ENCODE measurements at regions not wholly inside any gene's neighbourhood (a gene's known extent, or its start where the extent isn't known, plus 50 kb on each side); places are given as distances from the start of the nearest gene placed in this dataset.
"Not testable (repeated sequence)": the region's sequence is repeated elsewhere in the genome, so short reads cannot be mapped to it uniquely, and the experiment has no call there.

- ATAC-seq (no peak), DNase-seq (no peak)
These were observed 170.8 kb downstream of the SUCLG1 start for GRCh38 chr2:84288293-84288692.

DNA sequence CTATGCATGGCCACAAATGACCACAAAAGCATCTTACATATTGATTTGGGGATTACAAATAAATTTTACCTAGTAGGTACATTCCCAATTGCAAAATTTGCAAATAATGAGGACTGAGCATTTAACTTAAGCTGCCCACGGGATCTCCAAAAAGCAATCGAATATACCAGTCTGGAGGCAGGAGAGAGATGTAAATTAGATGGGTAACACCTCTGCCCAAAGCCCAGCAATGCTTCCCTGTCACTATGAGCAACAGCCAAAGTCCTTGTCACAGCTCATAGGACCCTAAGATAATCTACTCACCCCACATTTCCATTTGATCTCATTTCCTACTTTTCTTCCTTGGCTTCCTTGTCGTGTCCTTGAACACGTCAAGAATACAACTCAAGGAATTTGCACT is 172.2 kb downstream of the SUCLG1 start:
- DNase-seq = no peak
- ATAC-seq = no peak

DNA sequence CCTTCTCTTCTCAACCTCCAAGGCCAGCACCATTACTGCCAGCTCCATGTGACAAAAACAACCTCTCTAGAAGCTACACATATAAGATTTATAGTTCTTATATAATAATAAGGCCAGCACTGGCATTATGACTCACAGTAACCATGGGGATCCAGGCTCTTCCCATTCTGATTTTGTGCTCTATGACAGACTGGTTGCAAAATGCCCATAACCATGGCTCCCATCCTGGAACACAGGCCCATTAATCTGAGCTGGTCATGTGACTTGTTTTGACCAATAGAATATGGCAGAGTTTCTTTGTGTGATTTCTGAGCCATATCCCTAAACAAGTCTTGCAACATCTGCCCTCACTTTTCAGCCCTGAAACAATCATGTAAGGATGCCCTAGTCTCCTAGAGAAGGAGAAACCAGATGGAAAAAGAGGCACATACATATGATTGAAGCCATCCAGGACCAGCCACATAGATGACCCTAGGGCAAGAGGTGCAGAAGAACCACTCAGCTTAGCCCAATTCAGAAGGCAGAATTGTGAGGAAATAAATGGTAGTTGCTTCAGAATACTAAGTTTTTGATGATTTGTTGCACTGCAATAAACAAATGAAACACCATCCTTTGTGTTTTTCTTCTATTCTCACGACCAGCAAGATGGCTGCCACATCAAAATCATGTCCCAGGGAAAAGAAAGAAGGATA is 173.9 kb downstream of the SUCLG1 start:
- ATAC-seq (no peak), DNase-seq (no peak)

GRCh38 chr2:84283506-84283905 is 175.6 kb downstream of the SUCLG1 start:
- DNase-seq (no peak), ATAC-seq (no peak)

DNA sequence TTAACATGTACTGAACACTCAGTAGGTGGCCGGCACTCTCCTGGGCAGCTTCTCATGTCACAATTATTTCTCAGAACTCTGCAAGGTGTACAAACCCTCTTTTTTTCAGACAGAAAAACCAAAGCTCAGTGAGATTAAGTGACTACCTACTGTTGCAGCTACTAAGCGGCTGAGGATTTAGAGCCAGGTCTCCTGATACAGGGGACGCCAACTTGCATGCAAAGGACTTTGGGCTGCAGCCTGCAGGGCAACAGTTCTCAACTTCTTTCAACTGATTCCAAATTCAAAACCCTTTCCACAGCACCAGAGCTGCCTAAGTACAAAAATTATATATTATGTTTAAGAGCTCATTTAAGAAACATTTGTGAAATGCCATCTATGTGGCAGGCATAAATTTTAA is 177.6 kb downstream of the SUCLG1 start:
- DNase-seq (no peak), ATAC-seq (no peak)

DNA sequence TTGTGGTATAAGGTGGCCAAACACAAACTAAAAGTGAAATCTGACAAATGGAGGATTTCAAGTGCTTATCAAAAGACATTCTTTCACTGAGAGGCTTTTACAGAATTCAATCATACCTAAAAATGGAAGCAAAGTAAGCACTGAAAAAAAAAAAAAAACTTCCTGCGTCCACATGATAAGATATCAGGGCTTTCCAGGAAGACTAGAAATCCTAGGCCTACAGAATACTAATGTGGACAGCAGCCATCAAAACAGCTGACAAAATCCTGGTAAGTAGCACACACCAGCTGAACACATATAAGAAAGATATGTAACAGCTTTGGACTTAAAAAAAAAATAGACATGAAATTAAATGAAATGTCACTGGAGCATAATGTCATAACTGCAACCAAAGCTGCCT is 178.2 kb downstream of the SUCLG1 start:
- ATAC-seq = no peak
- DNase-seq = no peak

DNA sequence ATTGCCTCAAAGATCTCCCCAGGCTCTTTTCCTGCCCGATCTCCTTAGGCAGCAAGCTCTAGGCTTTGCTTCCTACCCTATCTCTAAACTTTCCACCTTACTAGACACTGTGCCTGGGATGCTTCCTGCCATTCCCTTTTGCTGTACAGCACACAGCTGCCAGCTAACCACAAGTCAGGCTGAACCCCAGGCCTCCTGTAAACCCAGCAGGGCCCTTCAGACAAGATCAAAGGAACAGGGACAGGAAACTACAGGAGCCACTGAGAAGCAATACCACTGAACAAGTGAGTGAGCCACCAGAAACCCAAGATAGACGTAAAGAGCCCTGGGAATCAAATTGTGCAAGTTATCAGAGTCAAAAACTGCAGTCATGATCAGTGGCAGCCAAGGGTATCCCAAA is 180.7 kb downstream of the SUCLG1 start:
- ATAC-seq (no peak), DNase-seq (no peak)

DNA sequence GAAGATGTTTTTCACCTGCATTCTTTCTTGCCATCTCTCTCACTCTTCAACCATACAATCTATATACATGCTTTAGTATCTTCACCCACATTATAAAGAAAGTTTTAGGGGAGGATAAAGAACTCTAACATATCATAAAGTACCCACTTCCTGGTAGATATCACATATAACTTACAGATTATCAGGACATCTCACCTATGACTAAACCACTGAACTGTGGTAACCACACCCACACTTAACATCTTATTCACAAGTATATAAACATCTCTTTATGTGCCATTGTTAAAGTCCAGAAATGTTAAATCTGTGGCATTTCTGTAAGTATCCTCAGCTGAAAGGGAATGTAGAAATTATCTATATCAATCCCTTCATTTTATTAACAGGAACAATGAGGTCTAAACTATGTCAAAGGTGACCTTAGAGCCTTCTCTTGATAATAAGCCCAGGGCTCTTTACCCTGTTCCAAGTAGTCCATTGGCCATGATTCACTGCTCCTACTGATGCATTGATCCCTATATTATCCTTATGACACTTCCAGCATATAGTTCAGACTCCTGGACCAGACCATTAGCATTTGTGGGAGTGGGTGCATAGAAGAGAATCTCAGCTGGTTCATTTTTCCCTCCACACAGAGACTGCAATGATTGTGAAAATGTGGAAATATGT is 182.4 kb downstream of the SUCLG1 start:
- no peak for ATAC-seq
- no peak for DNase-seq

GRCh38 chr2:84273406-84273805 is 185.7 kb downstream of the SUCLG1 start:
- DNase-seq (no peak), ATAC-seq (no peak)

GRCh38 chr2:84271977-84272376 is 187.1 kb downstream of the SUCLG1 start:
- ATAC-seq = no peak

GRCh38 chr2:84257831-84258230 is 201.2 kb downstream of the SUCLG1 start:
- no peak for DNase-seq
- no peak for ATAC-seq

More at GRCh38 chr2:84271977-84272376, 187.1 kb downstream of the SUCLG1 start:
- DNase-seq = no peak

GRCh38 chr2:84251651-84252302 is 207.3 kb downstream of the SUCLG1 start:
- DNase-seq = no peak
- no peak for ATAC-seq

DNA sequence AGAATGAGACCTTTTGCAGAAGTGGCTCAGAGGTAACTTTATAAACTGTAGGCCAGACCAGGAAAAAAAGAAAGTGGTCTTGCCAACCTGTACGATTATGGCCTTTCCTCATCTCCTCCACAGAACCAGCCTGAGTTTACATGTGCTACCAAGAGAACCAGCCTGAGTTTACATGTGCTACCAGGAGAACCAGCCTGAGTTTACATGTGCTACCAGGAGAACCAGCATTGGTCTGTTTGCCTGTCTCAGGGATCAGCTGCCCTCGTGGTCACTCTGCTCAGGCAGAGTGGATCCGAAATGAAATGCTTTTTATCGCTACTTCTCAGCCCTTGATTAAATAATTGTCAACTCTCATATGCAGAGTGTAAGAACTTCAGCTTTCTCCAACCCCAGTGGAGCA is 209.9 kb downstream of the SUCLG1 start:
- DNase-seq (no peak), ATAC-seq (no peak)

- no peak for ATAC-seq
- DNase-seq = no peak
These were observed 211.5 kb downstream of the SUCLG1 start for GRCh38 chr2:84247532-84247931.

DNA sequence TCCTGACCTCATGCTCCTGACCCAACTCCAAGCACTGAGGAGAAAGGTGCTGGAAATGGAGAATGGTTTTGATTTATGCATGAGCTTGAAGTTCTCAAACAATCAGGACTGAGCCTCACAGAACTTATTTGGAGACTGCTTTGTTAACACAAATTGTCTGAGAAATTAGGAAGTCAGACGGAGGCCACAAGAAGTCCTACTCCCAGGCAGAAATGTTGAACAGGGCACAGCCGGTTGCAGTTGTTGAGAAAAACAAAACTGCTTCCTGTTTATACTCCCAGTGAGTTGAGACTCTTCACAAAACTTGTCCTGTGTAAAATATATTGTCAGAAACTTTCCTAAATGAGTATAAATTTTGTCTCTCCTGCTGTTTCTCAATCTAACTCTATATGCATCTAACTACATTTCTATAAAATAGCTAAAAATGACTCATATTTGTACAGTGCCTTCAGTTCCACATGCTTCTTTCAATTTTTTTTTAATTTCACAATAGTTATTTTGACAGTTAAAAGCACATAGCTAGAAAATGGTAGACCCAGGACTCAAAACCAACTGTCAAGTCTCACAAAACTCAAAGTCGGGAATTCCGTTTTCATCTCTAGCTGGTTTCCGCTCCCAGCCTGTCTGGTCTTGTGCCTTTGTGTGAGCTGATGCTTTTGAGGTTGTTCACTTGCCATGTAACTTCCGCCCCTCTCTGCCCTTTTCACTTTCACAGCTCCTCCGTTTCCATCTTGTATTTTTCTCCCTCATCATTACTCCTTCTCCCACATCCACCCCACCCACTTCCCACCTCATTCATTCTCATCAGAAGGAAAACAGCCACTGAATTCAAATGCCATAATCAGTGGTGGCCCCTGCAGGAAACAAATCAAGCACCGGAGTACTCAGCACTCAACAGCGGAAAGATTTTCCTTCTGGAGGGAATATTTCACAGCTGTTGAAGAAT is 215.0 kb downstream of the SUCLG1 start:
- ATAC-seq = no peak
- DNase-seq = no peak

- DNase-seq (no peak), ATAC-seq (no peak)
These were observed 220.2 kb downstream of the SUCLG1 start for GRCh38 chr2:84238907-84239306.

DNA sequence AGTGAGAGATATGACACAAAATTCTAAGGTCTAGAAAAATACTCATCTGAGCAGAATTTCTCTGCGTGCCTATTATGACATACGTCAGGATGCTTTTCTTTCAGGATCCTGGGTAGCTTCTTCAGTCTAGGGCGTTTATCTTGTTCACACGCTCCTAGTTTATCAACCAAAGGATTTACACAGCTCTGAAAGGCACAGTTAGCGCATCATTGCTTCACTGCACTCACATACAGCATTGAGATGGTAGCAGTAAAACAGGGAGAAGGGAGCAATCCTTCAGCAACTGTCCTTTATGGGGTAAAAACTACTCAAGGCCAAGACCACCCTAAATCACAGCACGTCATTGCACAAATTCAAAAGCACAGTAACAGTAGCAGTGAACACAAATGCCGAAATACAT is 222.8 kb downstream of the SUCLG1 start:
- DNase-seq (no peak), ATAC-seq (no peak)

DNA sequence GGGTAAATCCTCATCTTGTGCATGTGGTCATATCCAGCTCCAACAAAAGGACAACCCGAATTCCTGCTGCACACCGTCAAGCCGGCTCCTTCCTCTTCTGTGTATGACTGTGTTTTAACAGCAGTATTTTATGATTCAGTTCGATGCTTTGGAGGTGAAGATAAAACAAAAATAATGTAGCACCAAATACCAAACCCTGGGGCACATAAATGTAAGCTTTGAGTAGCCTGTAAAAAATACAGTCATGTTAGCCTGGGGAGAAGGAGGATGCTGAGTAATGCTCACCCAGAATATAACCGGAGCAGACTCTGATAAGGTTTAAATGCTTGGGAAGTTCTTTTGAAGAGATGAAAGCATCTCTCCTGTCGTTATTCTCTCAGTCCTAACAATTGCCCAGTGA is 225.0 kb downstream of the SUCLG1 start:
- ATAC-seq = no peak
- DNase-seq = no peak

DNA sequence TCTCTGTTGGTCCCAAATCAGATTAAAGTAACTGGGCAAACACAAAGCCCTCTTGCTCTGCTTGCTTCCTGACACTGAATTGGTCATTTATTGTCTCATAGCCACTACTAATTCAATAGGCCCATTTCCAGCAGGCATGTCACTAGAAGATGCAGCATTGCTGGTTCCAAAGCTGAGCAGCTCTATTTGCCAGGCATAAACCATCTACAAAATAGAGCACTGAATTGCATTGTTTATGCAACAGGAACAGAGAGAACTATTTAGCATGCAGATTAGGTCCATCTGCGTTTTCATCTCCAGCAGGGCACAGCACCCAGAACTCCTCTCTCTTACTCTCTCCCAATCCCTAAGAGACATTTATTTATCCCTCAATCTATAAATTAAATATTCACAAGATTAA is 227.6 kb downstream of the SUCLG1 start:
- ATAC-seq (no peak), DNase-seq (no peak)

- no peak for DNase-seq
- ATAC-seq = no peak
These were observed 235.0 kb downstream of the SUCLG1 start for GRCh38 chr2:84224121-84224520.

GRCh38 chr2:84223191-84223590 is 235.9 kb downstream of the SUCLG1 start:
- DNase-seq (no peak), ATAC-seq (no peak)

DNA sequence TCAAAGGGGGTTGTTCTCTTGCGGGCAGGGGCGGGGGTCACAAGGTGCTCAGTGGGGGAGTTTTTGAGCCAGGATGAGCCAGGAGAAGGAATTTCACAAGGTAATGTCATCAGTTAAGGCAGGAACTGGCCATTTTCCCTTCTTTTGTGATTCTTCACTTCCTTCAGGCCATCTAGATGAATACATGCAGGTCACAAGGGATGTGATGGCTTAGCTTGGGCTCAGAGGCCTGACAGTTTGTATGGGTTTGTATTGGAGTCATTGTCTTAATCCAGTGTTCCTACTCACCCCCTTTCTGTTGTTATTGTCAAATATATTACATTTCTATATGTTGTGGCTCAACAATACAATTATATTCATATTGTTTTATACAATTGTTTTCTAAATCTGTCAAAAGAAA is 238.0 kb downstream of the SUCLG1 start:
- DNase-seq, ATAC-seq: not testable (repeated sequence)

Measured in stimulated activated naive CD8-positive, alpha-beta T cell treated with anti-CD3 and anti-CD28 coated beads, Interleukin-15, Interleukin-2, amounts not matched to agents 100 U/mL and 50 U/mL, for 24 hours (primary cell).